A549 (cell line): ENCODE measurements at regions not wholly inside any gene's neighbourhood (a gene's known extent, or its start where the extent isn't known, plus 50 kb on each side); places are given as distances from the start of the nearest gene placed in this dataset.

Experiments
- CTCF ChIP-seq: fragments of >200 bp; sonication (Bioruptor Twin); formaldehyde crosslinking; IDR thresholded peaks from 3 replicates; pipeline ENCODE4 v1.5.1; 2016
- HDAC2 ChIP-seq: fragments of 200-600 bp; sonication (generic); IDR thresholded peaks from 2 replicates; pipeline ENCODE4 v1.6.1; 2016
- HOXA7 ChIP-seq: fragments of 250-450 bp; sonication (Bioruptor Pico); IDR thresholded peaks from 2 replicates; pipeline ENCODE4 v1.5.0; 2020; ENCODE audit warnings: mild to moderate bottlenecking, moderate library complexity
- POLR2A ChIP-seq: IDR thresholded peaks from 2 replicates; pipeline ENCODE4 v1.6.1; 2012; ENCODE audit warnings: mild to moderate bottlenecking, low read length
- TF ChIP-seq, protein P1 (sequence below): IDR thresholded peaks from 2 replicates; pipeline ENCODE4 v1.6.1; 2012

DNA sequence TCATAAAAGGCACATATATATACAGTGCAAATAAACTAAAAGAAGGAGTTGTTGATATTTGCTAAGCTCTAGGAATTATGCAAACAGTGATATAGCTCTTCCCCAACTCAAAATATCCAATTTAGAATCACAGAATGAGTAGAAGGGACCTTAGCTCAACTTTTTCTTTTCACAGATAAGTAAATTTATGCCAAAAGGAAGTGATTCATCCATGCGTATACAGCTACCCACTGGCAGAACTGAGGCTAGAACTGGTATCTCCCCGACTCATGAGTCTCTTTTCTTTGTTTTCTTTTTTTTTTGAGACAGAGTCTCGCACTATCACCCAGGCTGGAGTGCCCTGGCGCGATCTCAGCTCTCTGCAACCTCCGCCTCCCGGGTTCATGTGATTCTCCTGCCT, 54.2 kb upstream of the SVIL start:
- TF ChIP-seq CTCF (no peak), POLR2A (no peak), HOXA7 (CRISPR knock-in tag) (no peak), HDAC2 (no peak)
- TF ChIP-seq, protein P1, sequence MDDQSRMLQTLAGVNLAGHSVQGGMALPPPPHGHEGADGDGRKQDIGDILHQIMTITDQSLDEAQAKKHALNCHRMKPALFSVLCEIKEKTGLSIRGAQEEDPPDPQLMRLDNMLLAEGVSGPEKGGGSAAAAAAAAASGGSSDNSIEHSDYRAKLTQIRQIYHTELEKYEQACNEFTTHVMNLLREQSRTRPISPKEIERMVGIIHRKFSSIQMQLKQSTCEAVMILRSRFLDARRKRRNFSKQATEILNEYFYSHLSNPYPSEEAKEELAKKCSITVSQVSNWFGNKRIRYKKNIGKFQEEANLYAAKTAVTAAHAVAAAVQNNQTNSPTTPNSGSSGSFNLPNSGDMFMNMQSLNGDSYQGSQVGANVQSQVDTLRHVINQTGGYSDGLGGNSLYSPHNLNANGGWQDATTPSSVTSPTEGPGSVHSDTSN, result no peak
